Fibroblast of lung (primary cell): ENCODE measurements at regions not wholly inside any gene's neighbourhood (a gene's known extent, or its start where the extent isn't known, plus 50 kb on each side); places are given as distances from the start of the nearest gene placed in this dataset.
A peak's percentile ranks its signal among the peaks of the same experiment; 100 is the strongest.

Experiments
- DNase-seq, 2 donors: peaks; one replicate each; pipeline versions ENCODE4 v3.0.0 to v3.0.0-alpha.2; 2010; ENCODE audit warnings: low read depth in 2 of 2
- H2AFZ ChIP-seq: 2 replicates; pipeline ENCODE4 v1.5.1; 2012; ENCODE audit warnings: low read length, control low read depth, inconsistent platforms
- H3K27ac ChIP-seq: 2 replicates; pipeline ENCODE4 v1.5.1; 2011; ENCODE audit warnings: low read length, control low read depth; ENCODE audit not compliant: insufficient read depth
- H3K27me3 ChIP-seq: 2 replicates; pipeline ENCODE4 v1.5.1; 2011; ENCODE audit warnings: mild to moderate bottlenecking, low read length; ENCODE audit not compliant: control insufficient read depth, insufficient read depth
- H3K36me3 ChIP-seq: 2 replicates; pipeline ENCODE4 v1.5.1; 2011; ENCODE audit warnings: low read length; ENCODE audit not compliant: control insufficient read depth, insufficient read depth
- H3K4me1 ChIP-seq: 2 replicates; pipeline ENCODE4 v1.5.1; 2011; ENCODE audit warnings: low read length; ENCODE audit not compliant: control insufficient read depth, insufficient read depth; ENCODE audit errors: extremely low read depth
- H3K4me2 ChIP-seq: 2 replicates; pipeline ENCODE4 v1.5.1; 2011; ENCODE audit warnings: low read length, control low read depth; ENCODE audit not compliant: insufficient read depth; ENCODE audit errors: extremely low read depth
- H3K4me3 ChIP-seq, 4 experiments: fragments of 200-600 bp in 1 of 4; sonication (generic) in 1 of 4; replicated peaks in 1 of 4; 2 replicates each; pipeline ENCODE4 v1.5.1; 2011 to 2016; ENCODE audit warnings: low read length in 4 of 4, low read depth in 3 of 4, mild to moderate bottlenecking in 3 of 4, control low read depth in 2 of 4, inconsistent platforms in 1 of 4, mixed read lengths in 1 of 4; ENCODE audit not compliant: insufficient read depth in 1 of 4; ENCODE audit errors: control extremely low read depth in 1 of 4
- H3K79me2 ChIP-seq: 2 replicates; pipeline ENCODE4 v1.5.1; 2012; ENCODE audit warnings: mild to moderate bottlenecking, low read length, inconsistent platforms; ENCODE audit not compliant: control insufficient read depth, insufficient read depth
- H3K9ac ChIP-seq: 2 replicates; pipeline ENCODE4 v1.5.1; 2011; ENCODE audit warnings: mild to moderate bottlenecking, low read length, control low read depth; ENCODE audit not compliant: insufficient read depth
- H3K9me3 ChIP-seq: 2 replicates; pipeline ENCODE4 v1.5.1; 2012; ENCODE audit warnings: low read depth, low read length; ENCODE audit not compliant: control insufficient read depth, insufficient read depth
- H4K20me1 ChIP-seq: 2 replicates; pipeline ENCODE4 v1.5.1; 2011; ENCODE audit warnings: low read length; ENCODE audit not compliant: control insufficient read depth, insufficient read depth; ENCODE audit errors: extremely low read depth
- CTCF ChIP-seq, 2 donors: IDR thresholded peaks in 1 of 2; conservative IDR thresholded peaks in 1 of 2; 1 replicate in 1 of 2; 2 replicates in 1 of 2; pipeline ENCODE4 v1.5.1; 2011 to 2012; ENCODE audit warnings: low read length in 2 of 2, control low read depth in 1 of 2, inconsistent platforms in 1 of 2, low read depth in 1 of 2, mild to moderate bottlenecking in 1 of 2
- EZH2 ChIP-seq: IDR thresholded peaks from 2 replicates; pipeline ENCODE4 v1.5.1; 2012; ENCODE audit warnings: low read length, control low read depth, mild to moderate bottlenecking; ENCODE audit errors: missing control alignments

- no peaks in the 10 kb centered on the region for H3K27me3 ChIP-seq
- no peaks in the 10 kb centered on the region for H3K9me3 ChIP-seq
- H3K36me3 ChIP-seq = no peaks in the 10 kb centered on the region
- TF ChIP-seq CTCF (conservative IDR thresholded peaks at IDR 0.05 in 1 of 2, IDR thresholded peaks at IDR 0.05 in 1 of 2; ENCODE audit: low read depth in 1 of 2, low read length in 2 of 2) = no peak
- no peak for TF ChIP-seq EZH2
- no peak overlapping the region for H3K9ac ChIP-seq
- no peaks in the 10 kb centered on the region for H3K4me1 ChIP-seq
- no peaks in the 10 kb centered on the region for H4K20me1 ChIP-seq
- no peak for DNase-seq
- no peak overlapping the region for H3K4me3 ChIP-seq
- no peak overlapping the region for H3K27ac ChIP-seq
- no peak overlapping the region for H2AFZ ChIP-seq
- H3K4me2 ChIP-seq = no peak overlapping the region
- H3K79me2 ChIP-seq = no peaks in the 10 kb centered on the region
Observed at GRCh38 chr4:18321956-18322530, 300.5 kb upstream of the LCORL start.

GRCh38 chr4:18319431-18319830 is 297.9 kb upstream of the LCORL start:
- Histone ChIP-seq H3K4me2 (no peak overlapping the region), H3K9me3 (no peaks in the 10 kb centered on the region), H3K9ac (no peak overlapping the region), H3K27me3 (no peaks in the 10 kb centered on the region), H2AFZ (no peak overlapping the region), H3K36me3 (no peaks in the 10 kb centered on the region), H3K79me2 (no peaks in the 10 kb centered on the region), H3K27ac (no peak overlapping the region), H3K4me1 (no peaks in the 10 kb centered on the region), H3K4me3 (no peak overlapping the region), H4K20me1 (no peaks in the 10 kb centered on the region)
- no peak for TF ChIP-seq CTCF (conservative IDR thresholded peaks at IDR 0.05 in 1 of 2, IDR thresholded peaks at IDR 0.05 in 1 of 2; ENCODE audit: low read depth in 1 of 2, low read length in 2 of 2)
- no peak for TF ChIP-seq EZH2
- no peak for DNase-seq

GRCh38 chr4:18318682-18319388 is 297.3 kb upstream of the LCORL start:
- Histone ChIP-seq H4K20me1 (no peaks in the 10 kb centered on the region), H3K4me1 (no peaks in the 10 kb centered on the region), H3K4me3 (no peak overlapping the region), H3K79me2 (no peaks in the 10 kb centered on the region), H3K9ac (no peak overlapping the region), H3K4me2 (no peak overlapping the region), H3K36me3 (no peaks in the 10 kb centered on the region), H3K27ac (no peak overlapping the region), H3K9me3 (no peaks in the 10 kb centered on the region), H2AFZ (no peak overlapping the region), H3K27me3 (no peaks in the 10 kb centered on the region)
- TF ChIP-seq EZH2 (no peak), CTCF (conservative IDR thresholded peaks at IDR 0.05 in 1 of 2, IDR thresholded peaks at IDR 0.05 in 1 of 2; ENCODE audit: low read depth in 1 of 2, low read length in 2 of 2) (no peak)
- peak in 1 of 2 donors; percentile 18 for DNase-seq
